Spleen (tissue), 11 donors: ENCODE measurements at regions not wholly inside any gene's neighbourhood (a gene's known extent, or its start where the extent isn't known, plus 50 kb on each side); places are given as distances from the start of the nearest gene placed in this dataset.

Source experiments
- DNase-seq: peaks from one replicate; pipeline ENCODE4 v3.0.0-alpha.2; 2020
- H3K27ac ChIP-seq, 8 donors: fragments of 200-600 bp; sonication (generic) in 7 of 8; 1 replicate in 4 of 8; 2 replicates in 4 of 8; pipeline versions ENCODE4 v1.5.0 to v1.8.0; 2016 to 2021; ENCODE audit warnings: inconsistent platforms in 4 of 8, mild to moderate bottlenecking in 4 of 8, moderate library complexity in 1 of 8
- H3K27me3 ChIP-seq, 7 donors: fragments of 200-600 bp; sonication (generic) in 6 of 7; replicated peaks in 1 of 7; 1 replicate in 4 of 7; 2 replicates in 3 of 7; pipeline versions ENCODE4 v1.5.0 to v1.8.0; 2016 to 2021; ENCODE audit warnings: inconsistent platforms in 3 of 7, mild to moderate bottlenecking in 1 of 7
- H3K36me3 ChIP-seq, 6 donors: fragments of 200-600 bp; sonication (generic) in 5 of 6; 1 replicate in 4 of 6; 2 replicates in 2 of 6; pipeline versions ENCODE4 v1.5.0 to v1.8.0; 2016 to 2021; ENCODE audit warnings: inconsistent platforms in 2 of 6
- H3K4me1 ChIP-seq, 6 donors: fragments of 200-600 bp; sonication (generic) in 5 of 6; 1 replicate in 3 of 6; 2 replicates in 3 of 6; pipeline versions ENCODE4 v1.5.0 to v1.8.0; 2016 to 2021; ENCODE audit warnings: inconsistent platforms in 3 of 6
- H3K4me3 ChIP-seq, 8 donors: fragments of 200-600 bp; sonication (generic) in 7 of 8; 1 replicate in 4 of 8; 2 replicates in 4 of 8; pipeline versions ENCODE4 v1.5.0 to v1.8.0; 2016 to 2021; ENCODE audit warnings: inconsistent platforms in 4 of 8, mild to moderate bottlenecking in 4 of 8, moderate library complexity in 2 of 8
- H3K9me3 ChIP-seq, 8 donors: fragments of 200-600 bp; sonication (generic) in 7 of 8; 1 replicate in 4 of 8; 2 replicates in 4 of 8; pipeline versions ENCODE4 v1.5.0 to v1.8.0; 2016 to 2021; ENCODE audit warnings: inconsistent platforms in 4 of 8
- CTCF ChIP-seq, 11 experiments: fragments of 200-600 bp in 7 of 11; fragments of 450-650 bp in 4 of 11; sonication (generic) in 4 of 11; IDR thresholded peaks in 8 of 11; conservative IDR thresholded peaks in 3 of 11; 1 replicate in 7 of 11; 2 replicates in 4 of 11; pipeline versions ENCODE4 v1.4.0 to v1.8.0; 2016 to 2021; ENCODE audit warnings: antibody characterized with exemption in 11 of 11, inconsistent platforms in 4 of 11, mild to moderate bottlenecking in 1 of 11
- POLR2A ChIP-seq, 3 donors: fragments of 450-650 bp; IDR thresholded peaks; one replicate each; pipeline ENCODE4 v1.5.1; 2017; ENCODE audit warnings: antibody characterized with exemption in 3 of 3, mild to moderate bottlenecking in 1 of 3
- POLR2AphosphoS5 ChIP-seq, 3 donors: sonication (generic); formaldehyde crosslinking; IDR thresholded peaks; one replicate each; pipeline ENCODE4 v1.5.1; 2017; ENCODE audit warnings: antibody characterized with exemption in 3 of 3
- WGBS, 5 donors: extraction: QIAGEN DNeasy Blood & Tissue Kit in 3 of 5; methylation state at CpG; one replicate each; pipeline versions ENCODE4 v1.1.5 to v1.1.7; 2013 to 2018; 5-methylcytosine and 5-hydroxymethylcytosine counted together
- intact Hi-C: fragments of 100-400 bp; cut with DNase I; formaldehyde crosslinking; loops from one replicate; pipeline ENCODE4 v1.15.0; 2023; ENCODE audit warnings: low total_unique reads
- donor health status: healthy with polysubstance abuse.
- donor health status: DM: no; HTN: no; CAD: no; lungs with moderate emphysema.
- donor health status: DM: no; HTN: no; CAD: no.
- donor health status: Bipolar disorder and iron deficiency.
- donor health status: healthy.
- donor health status: DM: no; HTN: no; CAD: no.
- donor health status: DM: yes; HTN: yes; CAD: no.

- 70 to 88% (median 83%) methylated on average over 3 of the region's 3 CpGs for WGBS, 5 donors
- intact Hi-C loops = no loop called here
Observed at GRCh38 chr11:128046213-128046612, 541.1 kb downstream of the ETS1 start.

GRCh38 chr11:128045094-128045725 lies 542.1 kb downstream of the ETS1 start:
- 25 to 68% (median 58%) methylated on average over 4 of the region's 4 CpGs for WGBS, 5 donors
- intact Hi-C loops = no loop called here
- H3K27ac ChIP-seq = no peak overlapping the region
- no peaks in the 10 kb centered on the region for H3K36me3 ChIP-seq
- peaks cover 0 to 21% (median 4%) of the 10 kb centered on the region in 6 donors for H3K4me1 ChIP-seq
- H3K9me3 ChIP-seq = no peaks in the 10 kb centered on the region
- no peaks in the 10 kb centered on the region for H3K27me3 ChIP-seq
- TF ChIP-seq POLR2AphosphoS5 (IDR thresholded peaks at IDR 0.05) = no peak
- TF ChIP-seq CTCF (IDR thresholded peaks at IDR 0.05 in 8 of 11, conservative IDR thresholded peaks at IDR 0.05 in 3 of 11) = no peak
- no peak for TF ChIP-seq POLR2A (IDR thresholded peaks at IDR 0.05)
- DNase-seq = no peak
- no peak overlapping the region for H3K4me3 ChIP-seq

More at GRCh38 chr11:128046213-128046612, 541.1 kb downstream of the ETS1 start:
- Histone ChIP-seq H3K9me3 (no peaks in the 10 kb centered on the region), H3K27ac (no peak overlapping the region), H3K36me3 (no peaks in the 10 kb centered on the region), H3K27me3 (no peaks in the 10 kb centered on the region), H3K4me3 (no peak overlapping the region), H3K4me1 (peaks cover 0 to 16% (median 1%) of the 10 kb centered on the region in 6 donors)
- DNase-seq = no peak
- TF ChIP-seq POLR2AphosphoS5 (IDR thresholded peaks at IDR 0.05) (no peak), CTCF (IDR thresholded peaks at IDR 0.05 in 8 of 11, conservative IDR thresholded peaks at IDR 0.05 in 3 of 11) (no peak), POLR2A (IDR thresholded peaks at IDR 0.05) (no peak)

GRCh38 chr11:128042290-128042751 lies 545.0 kb downstream of the ETS1 start:
- Histone ChIP-seq H3K27ac (peak overlapping the region in 1 of 8 donors; percentile 32), H3K27me3 (no peaks in the 10 kb centered on the region)
- 42 to 53% (median 47%) methylated on average over 3 of the region's 3 CpGs for WGBS, 5 donors

More at GRCh38 chr11:128042290-128042751, 545.0 kb downstream of the ETS1 start:
- Histone ChIP-seq H3K4me3 (no peak overlapping the region), H3K4me1 (peaks cover 5 to 49% (median 27%) of the 10 kb centered on the region in 6 donors), H3K9me3 (no peaks in the 10 kb centered on the region), H3K36me3 (no peaks in the 10 kb centered on the region)
- intact Hi-C loops = no loop called here
- TF ChIP-seq POLR2A (IDR thresholded peaks at IDR 0.05) (no peak), POLR2AphosphoS5 (IDR thresholded peaks at IDR 0.05) (no peak), CTCF (IDR thresholded peaks at IDR 0.05 in 8 of 11, conservative IDR thresholded peaks at IDR 0.05 in 3 of 11) (no peak)
- no peak for DNase-seq
